ENCODE measurements at regions not wholly inside any gene's neighbourhood (a gene's known extent, or its start where the extent isn't known, plus 50 kb on each side); places are given as distances from the start of the nearest gene placed in this dataset.

DNA sequence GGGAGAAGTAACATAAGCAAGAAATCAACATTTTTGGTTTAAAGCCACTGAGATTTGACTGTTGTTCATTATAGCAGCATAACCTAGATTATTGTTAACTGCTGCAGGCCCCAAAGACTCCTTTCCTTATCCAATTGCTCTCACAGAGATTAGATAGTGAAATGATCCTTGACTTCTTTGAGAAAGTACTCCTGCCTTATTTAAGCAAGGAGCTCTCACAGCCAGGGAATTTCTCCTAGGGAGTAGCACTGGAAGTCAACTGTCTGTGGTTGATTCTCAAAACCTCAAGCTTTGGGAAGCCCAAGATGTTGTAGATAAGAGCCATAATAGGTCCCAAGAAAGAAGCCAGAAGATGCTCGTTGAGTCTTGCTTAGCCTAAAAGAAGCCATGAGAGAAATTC is 151.8 kb upstream of the TSC22D2 start:
- no peaks in the 10 kb centered on the region for H3K36me3 ChIP-seq (ENCODE audit: control insufficient read depth, insufficient read depth, low read length)
- H3K27me3 ChIP-seq (ENCODE audit: control insufficient read depth, insufficient read depth, low read length) = no peaks in the 10 kb centered on the region
- no peak overlapping the region for H3K4me3 ChIP-seq (replicated peaks in 1 of 4; ENCODE audit: control extremely low read depth in 1 of 4, insufficient read depth in 1 of 4, low read depth in 3 of 4, low read length in 4 of 4)
- H3K9me3 ChIP-seq (ENCODE audit: control insufficient read depth, insufficient read depth, low read depth, low read length) = no peaks in the 10 kb centered on the region
- peaks cover 7% of the 10 kb centered on the region for H3K4me1 ChIP-seq (ENCODE audit: control insufficient read depth, extremely low read depth, insufficient read depth, low read length)
- TF ChIP-seq EZH2 (IDR thresholded peaks at IDR 0.05; ENCODE audit: low read length, missing control alignments) = no peak
- TF ChIP-seq, protein P1, sequence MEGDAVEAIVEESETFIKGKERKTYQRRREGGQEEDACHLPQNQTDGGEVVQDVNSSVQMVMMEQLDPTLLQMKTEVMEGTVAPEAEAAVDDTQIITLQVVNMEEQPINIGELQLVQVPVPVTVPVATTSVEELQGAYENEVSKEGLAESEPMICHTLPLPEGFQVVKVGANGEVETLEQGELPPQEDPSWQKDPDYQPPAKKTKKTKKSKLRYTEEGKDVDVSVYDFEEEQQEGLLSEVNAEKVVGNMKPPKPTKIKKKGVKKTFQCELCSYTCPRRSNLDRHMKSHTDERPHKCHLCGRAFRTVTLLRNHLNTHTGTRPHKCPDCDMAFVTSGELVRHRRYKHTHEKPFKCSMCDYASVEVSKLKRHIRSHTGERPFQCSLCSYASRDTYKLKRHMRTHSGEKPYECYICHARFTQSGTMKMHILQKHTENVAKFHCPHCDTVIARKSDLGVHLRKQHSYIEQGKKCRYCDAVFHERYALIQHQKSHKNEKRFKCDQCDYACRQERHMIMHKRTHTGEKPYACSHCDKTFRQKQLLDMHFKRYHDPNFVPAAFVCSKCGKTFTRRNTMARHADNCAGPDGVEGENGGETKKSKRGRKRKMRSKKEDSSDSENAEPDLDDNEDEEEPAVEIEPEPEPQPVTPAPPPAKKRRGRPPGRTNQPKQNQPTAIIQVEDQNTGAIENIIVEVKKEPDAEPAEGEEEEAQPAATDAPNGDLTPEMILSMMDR (conservative IDR thresholded peaks at IDR 0.05 in 1 of 2, IDR thresholded peaks at IDR 0.05 in 1 of 2; ENCODE audit: low read depth in 1 of 2, low read length in 2 of 2) = no peak
- H3K9ac ChIP-seq (ENCODE audit: insufficient read depth, low read length) = no peak overlapping the region
- H3K4me2 ChIP-seq (ENCODE audit: extremely low read depth, insufficient read depth, low read length) = no peak overlapping the region
- H4K20me1 ChIP-seq (ENCODE audit: control insufficient read depth, extremely low read depth, insufficient read depth, low read length) = no peaks in the 10 kb centered on the region
- H3K79me2 ChIP-seq (ENCODE audit: control insufficient read depth, insufficient read depth, low read length) = no peaks in the 10 kb centered on the region
- no peak overlapping the region for H2AFZ ChIP-seq (ENCODE audit: low read length)
- H3K27ac ChIP-seq (ENCODE audit: insufficient read depth, low read length) = no peak overlapping the region
- peak in 1 of 2 donors; percentile 85 for DNase-seq (ENCODE audit: low read depth in 2 of 2)

DNA sequence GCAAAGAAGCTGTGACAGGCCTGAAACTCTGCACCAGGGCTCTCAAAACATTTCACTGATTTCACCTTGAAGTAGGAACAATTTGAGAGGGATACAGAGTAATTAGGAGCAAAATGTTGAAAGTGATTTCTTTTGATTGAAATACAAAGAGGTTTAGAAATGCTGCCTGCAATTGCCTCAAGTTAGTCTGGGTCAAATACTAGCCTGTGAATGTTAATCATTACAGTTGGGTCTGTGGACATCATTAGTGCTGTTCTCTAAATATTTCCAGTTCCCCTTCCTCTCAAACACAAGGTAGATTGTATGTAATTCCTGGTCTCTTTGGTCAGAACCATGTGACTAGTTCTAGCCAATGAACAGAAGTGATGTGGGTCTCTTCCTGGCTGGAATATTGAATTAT is 152.3 kb upstream of the TSC22D2 start:
- no peak for DNase-seq (ENCODE audit: low read depth in 2 of 2)
- Histone ChIP-seq H3K27me3 (ENCODE audit: control insufficient read depth, insufficient read depth, low read length) (no peaks in the 10 kb centered on the region), H3K27ac (ENCODE audit: insufficient read depth, low read length) (no peak overlapping the region), H3K4me2 (ENCODE audit: extremely low read depth, insufficient read depth, low read length) (no peak overlapping the region), H2AFZ (ENCODE audit: low read length) (no peak overlapping the region), H3K9me3 (ENCODE audit: control insufficient read depth, insufficient read depth, low read depth, low read length) (no peaks in the 10 kb centered on the region), H3K4me1 (ENCODE audit: control insufficient read depth, extremely low read depth, insufficient read depth, low read length) (peaks cover 10% of the 10 kb centered on the region), H3K36me3 (ENCODE audit: control insufficient read depth, insufficient read depth, low read length) (no peaks in the 10 kb centered on the region), H3K79me2 (ENCODE audit: control insufficient read depth, insufficient read depth, low read length) (no peaks in the 10 kb centered on the region), H3K9ac (ENCODE audit: insufficient read depth, low read length) (no peak overlapping the region), H3K4me3 (replicated peaks in 1 of 4; ENCODE audit: control extremely low read depth in 1 of 4, insufficient read depth in 1 of 4, low read depth in 3 of 4, low read length in 4 of 4) (no peak overlapping the region), H4K20me1 (ENCODE audit: control insufficient read depth, extremely low read depth, insufficient read depth, low read length) (no peaks in the 10 kb centered on the region)
- TF ChIP-seq EZH2 (IDR thresholded peaks at IDR 0.05; ENCODE audit: low read length, missing control alignments) = no peak
- TF ChIP-seq, protein P1 (conservative IDR thresholded peaks at IDR 0.05 in 1 of 2, IDR thresholded peaks at IDR 0.05 in 1 of 2; ENCODE audit: low read depth in 1 of 2, low read length in 2 of 2) = no peak

DNA sequence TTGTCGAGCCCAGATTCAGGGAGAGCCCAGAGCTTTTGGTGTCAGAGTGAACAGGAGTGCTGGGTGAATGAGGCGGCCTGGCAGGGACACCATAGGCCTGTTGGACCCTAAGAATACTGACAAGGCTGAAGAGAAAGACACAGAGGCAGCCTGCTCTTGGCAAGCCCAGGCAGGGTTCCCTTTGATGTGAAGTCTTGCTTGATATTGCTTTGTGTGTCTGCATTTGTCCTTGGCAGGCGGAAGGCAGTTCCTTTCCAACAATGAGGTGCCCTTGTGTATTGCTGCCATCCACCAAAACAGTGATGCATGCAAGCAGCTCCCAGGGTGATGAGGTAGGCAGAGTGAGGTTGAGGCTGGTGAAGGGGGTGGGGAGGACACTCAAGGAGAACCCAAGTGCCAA is 152.7 kb upstream of the TSC22D2 start:
- H3K4me1 ChIP-seq (ENCODE audit: control insufficient read depth, extremely low read depth, insufficient read depth, low read length) = peaks cover 11% of the 10 kb centered on the region
- H4K20me1 ChIP-seq (ENCODE audit: control insufficient read depth, extremely low read depth, insufficient read depth, low read length) = no peaks in the 10 kb centered on the region
- no peak for TF ChIP-seq EZH2 (IDR thresholded peaks at IDR 0.05; ENCODE audit: low read length, missing control alignments)
- TF ChIP-seq, protein P1 (conservative IDR thresholded peaks at IDR 0.05 in 1 of 2, IDR thresholded peaks at IDR 0.05 in 1 of 2; ENCODE audit: low read depth in 1 of 2, low read length in 2 of 2) = no peak
- H3K27ac ChIP-seq (ENCODE audit: insufficient read depth, low read length) = no peak overlapping the region
- no peak overlapping the region for H3K9ac ChIP-seq (ENCODE audit: insufficient read depth, low read length)
- no peaks in the 10 kb centered on the region for H3K79me2 ChIP-seq (ENCODE audit: control insufficient read depth, insufficient read depth, low read length)
- no peak overlapping the region for H3K4me3 ChIP-seq (replicated peaks in 1 of 4; ENCODE audit: control extremely low read depth in 1 of 4, insufficient read depth in 1 of 4, low read depth in 3 of 4, low read length in 4 of 4)
- no peaks in the 10 kb centered on the region for H3K36me3 ChIP-seq (ENCODE audit: control insufficient read depth, insufficient read depth, low read length)
- H2AFZ ChIP-seq (ENCODE audit: low read length) = peak overlapping the region; percentile 31
- H3K27me3 ChIP-seq (ENCODE audit: control insufficient read depth, insufficient read depth, low read length) = no peaks in the 10 kb centered on the region
- H3K4me2 ChIP-seq (ENCODE audit: extremely low read depth, insufficient read depth, low read length) = peak overlapping the region; percentile 40
- DNase-seq (ENCODE audit: low read depth in 2 of 2) = no peak
- H3K9me3 ChIP-seq (ENCODE audit: control insufficient read depth, insufficient read depth, low read depth, low read length) = no peaks in the 10 kb centered on the region

All from fibroblast of lung (primary cell).